ENCODE measurements at regions not wholly inside any gene's neighbourhood (a gene's known extent, or its start where the extent isn't known, plus 50 kb on each side); places are given as distances from the start of the nearest gene placed in this dataset.
A peak's percentile ranks its signal among the peaks of the same experiment; 100 is the strongest.

GRCh38 chr7:131067220-131067619 is 260.5 kb upstream of the MKLN1 start:
- H3K9me3 ChIP-seq (ENCODE audit: low read depth, low read length, poor library complexity, severe bottlenecking) = no peaks in the 10 kb centered on the region
- DNase-seq (ENCODE audit: low spot score) = peak; percentile 54
- intact Hi-C loops (cut with micrococcal nuclease; ENCODE audit: unreplicated experiment) = no loop called here
- no TSS peak for BruUV-seq (replicated peaks)
- TF ChIP-seq CTCF (conservative IDR thresholded peaks at IDR 0.05; ENCODE audit: low read depth, low read length) (no peak), EZH2 (IDR thresholded peaks at IDR 0.05; ENCODE audit: borderline replicate concordance, low read depth, low read length, poor library complexity, severe bottlenecking) (no peak)
- H3K27ac ChIP-seq (ENCODE audit: low read depth, low read length, poor library complexity, severe bottlenecking) = peak overlapping the region; percentile 63
- no peaks in the 10 kb centered on the region for H3K27me3 ChIP-seq (replicated peaks; ENCODE audit: insufficient read depth, low read depth, low read length, poor library complexity)
- H3K4me3 ChIP-seq (ENCODE audit: low read depth, low read length, poor library complexity, severe bottlenecking) = no peak overlapping the region
- ChIA-PET CTCF (no interaction called here), POLR2A (ENCODE audit: low non-redundant PET) (no interaction called here)
- H3K4me1 ChIP-seq (ENCODE audit: insufficient read depth, low read length, poor library complexity, severe bottlenecking) = peaks cover 46% of the 10 kb centered on the region
- no peaks in the 10 kb centered on the region for H3K36me3 ChIP-seq (ENCODE audit: insufficient read depth, low read length, poor library complexity, severe bottlenecking)

- H3K36me3 ChIP-seq (ENCODE audit: insufficient read depth, low read length, poor library complexity, severe bottlenecking) = peaks cover 7% of the 10 kb centered on the region
- peak; percentile 83 for DNase-seq (ENCODE audit: low spot score)
- intact Hi-C loops (cut with micrococcal nuclease; ENCODE audit: unreplicated experiment) = no loop called here
- POLR2A ChIA-PET (ENCODE audit: low non-redundant PET) = no interaction called here
- H3K4me1 ChIP-seq (ENCODE audit: insufficient read depth, low read length, poor library complexity, severe bottlenecking) = peaks cover 49% of the 10 kb centered on the region
- no peaks in the 10 kb centered on the region for H3K27me3 ChIP-seq (replicated peaks; ENCODE audit: insufficient read depth, low read depth, low read length, poor library complexity)
- no peak overlapping the region for H3K4me3 ChIP-seq (ENCODE audit: low read depth, low read length, poor library complexity, severe bottlenecking)
- no TSS peak for BruUV-seq (replicated peaks)
- TF ChIP-seq EZH2 (IDR thresholded peaks at IDR 0.05; ENCODE audit: borderline replicate concordance, low read depth, low read length, poor library complexity, severe bottlenecking) (no peak), CTCF (conservative IDR thresholded peaks at IDR 0.05; ENCODE audit: low read depth, low read length) (peak; percentile 65)
- CTCF ChIA-PET = interaction anchor here (0.6 to 1.4 kb wide), 5 partner anchors 13 to 172 kb away, joined by 3 to 9 read pairs (median 5); no protein-coding TSS in a partner anchor
- H3K9me3 ChIP-seq (ENCODE audit: low read depth, low read length, poor library complexity, severe bottlenecking) = no peaks in the 10 kb centered on the region
- H3K27ac ChIP-seq (ENCODE audit: low read depth, low read length, poor library complexity, severe bottlenecking) = peak overlapping the region; percentile 63
These were observed 259.1 kb upstream of the MKLN1 start for GRCh38 chr7:131068604-131069021.

GRCh38 chr7:131071786-131072504 is 255.7 kb upstream of the MKLN1 start:
- peak overlapping the region; percentile 35 for H3K4me3 ChIP-seq (ENCODE audit: low read depth, low read length, poor library complexity, severe bottlenecking)
- ChIA-PET CTCF (no interaction called here), POLR2A (ENCODE audit: low non-redundant PET) (interaction anchor here (0.6 kb wide), 2 partner anchors 42 to 366 kb away, joined by 3 read pairs; no protein-coding TSS in a partner anchor)
- H3K9me3 ChIP-seq (ENCODE audit: low read depth, low read length, poor library complexity, severe bottlenecking) = no peaks in the 10 kb centered on the region
- no TSS peak for BruUV-seq (replicated peaks)
- no peaks in the 10 kb centered on the region for H3K27me3 ChIP-seq (replicated peaks; ENCODE audit: insufficient read depth, low read depth, low read length, poor library complexity)
- intact Hi-C loops (cut with micrococcal nuclease; ENCODE audit: unreplicated experiment) = loop anchor here (2.0 to 5.0 kb wide), 2 partner anchors 35 to 353 kb away; no protein-coding TSS in a partner anchor
- peaks cover 52% of the 10 kb centered on the region for H3K4me1 ChIP-seq (ENCODE audit: insufficient read depth, low read length, poor library complexity, severe bottlenecking)
- TF ChIP-seq EZH2 (IDR thresholded peaks at IDR 0.05; ENCODE audit: borderline replicate concordance, low read depth, low read length, poor library complexity, severe bottlenecking) (no peak), CTCF (conservative IDR thresholded peaks at IDR 0.05; ENCODE audit: low read depth, low read length) (peak; percentile 72)
- DNase-seq (ENCODE audit: low spot score) = peak; percentile 97
- peak overlapping the region; percentile 78 for H3K27ac ChIP-seq (ENCODE audit: low read depth, low read length, poor library complexity, severe bottlenecking)
- H3K36me3 ChIP-seq (ENCODE audit: insufficient read depth, low read length, poor library complexity, severe bottlenecking) = peaks cover 8% of the 10 kb centered on the region

Data from A673 (cell line).